ENCODE measurements at regions not wholly inside any gene's neighbourhood (a gene's known extent, or its start where the extent isn't known, plus 50 kb on each side); places are given as distances from the start of the nearest gene placed in this dataset.

- no peaks in the 10 kb centered on the region for H3K4me1 ChIP-seq (ENCODE audit: control insufficient read depth, insufficient read depth, low read length, poor library complexity, severe bottlenecking)
- no peak for DNase-seq
- no peaks in the 10 kb centered on the region for H3K36me3 ChIP-seq (ENCODE audit: control insufficient read depth, insufficient read depth, low read length)
- no peaks in the 10 kb centered on the region for H3K27me3 ChIP-seq (replicated peaks; ENCODE audit: control insufficient read depth, insufficient read depth, low read length, poor library complexity, severe bottlenecking)
- H3K27ac ChIP-seq (ENCODE audit: insufficient read depth, low read length, poor library complexity, severe bottlenecking), result no peak overlapping the region
- no peaks in the 10 kb centered on the region for H3K9me3 ChIP-seq (ENCODE audit: control insufficient read depth, low read length)
- no peak overlapping the region for H3K4me3 ChIP-seq (ENCODE audit: insufficient read depth, low read depth, low read length, poor library complexity, severe bottlenecking)
Measured at GRCh38 chr12:98351089-98351488, 164.3 kb upstream of the TMPO start.

- Histone ChIP-seq H3K27me3 (replicated peaks; ENCODE audit: control insufficient read depth, insufficient read depth, low read length, poor library complexity, severe bottlenecking) (no peaks in the 10 kb centered on the region), H3K9me3 (ENCODE audit: control insufficient read depth, low read length) (no peaks in the 10 kb centered on the region), H3K4me1 (ENCODE audit: control insufficient read depth, insufficient read depth, low read length, poor library complexity, severe bottlenecking) (no peaks in the 10 kb centered on the region), H3K4me3 (ENCODE audit: insufficient read depth, low read depth, low read length, poor library complexity, severe bottlenecking) (no peak overlapping the region), H3K36me3 (ENCODE audit: control insufficient read depth, insufficient read depth, low read length) (no peaks in the 10 kb centered on the region), H3K27ac (ENCODE audit: insufficient read depth, low read length, poor library complexity, severe bottlenecking) (no peak overlapping the region)
- DNase-seq, result no peak
Measured at GRCh38 chr12:98351784-98352183, 163.6 kb upstream of the TMPO start.

GRCh38 chr12:98352218-98352811 lies 163.1 kb upstream of the TMPO start:
- H3K27ac ChIP-seq (ENCODE audit: insufficient read depth, low read length, poor library complexity, severe bottlenecking), result no peak overlapping the region
- no peak overlapping the region for H3K4me3 ChIP-seq (ENCODE audit: insufficient read depth, low read depth, low read length, poor library complexity, severe bottlenecking)
- no peaks in the 10 kb centered on the region for H3K4me1 ChIP-seq (ENCODE audit: control insufficient read depth, insufficient read depth, low read length, poor library complexity, severe bottlenecking)
- no peaks in the 10 kb centered on the region for H3K27me3 ChIP-seq (replicated peaks; ENCODE audit: control insufficient read depth, insufficient read depth, low read length, poor library complexity, severe bottlenecking)
- H3K36me3 ChIP-seq (ENCODE audit: control insufficient read depth, insufficient read depth, low read length), result no peaks in the 10 kb centered on the region
- no peaks in the 10 kb centered on the region for H3K9me3 ChIP-seq (ENCODE audit: control insufficient read depth, low read length)
- DNase-seq, result no peak

GRCh38 chr12:98352835-98353234 lies 162.6 kb upstream of the TMPO start:
- Histone ChIP-seq H3K4me3 (ENCODE audit: insufficient read depth, low read depth, low read length, poor library complexity, severe bottlenecking) (no peak overlapping the region), H3K36me3 (ENCODE audit: control insufficient read depth, insufficient read depth, low read length) (no peaks in the 10 kb centered on the region), H3K9me3 (ENCODE audit: control insufficient read depth, low read length) (no peaks in the 10 kb centered on the region), H3K27me3 (replicated peaks; ENCODE audit: control insufficient read depth, insufficient read depth, low read length, poor library complexity, severe bottlenecking) (no peaks in the 10 kb centered on the region), H3K27ac (ENCODE audit: insufficient read depth, low read length, poor library complexity, severe bottlenecking) (no peak overlapping the region), H3K4me1 (ENCODE audit: control insufficient read depth, insufficient read depth, low read length, poor library complexity, severe bottlenecking) (no peaks in the 10 kb centered on the region)
- no peak for DNase-seq

- H3K4me3 ChIP-seq (ENCODE audit: insufficient read depth, low read depth, low read length, poor library complexity, severe bottlenecking), result no peak overlapping the region
Measured at GRCh38 chr12:98354520-98355035, 160.8 kb upstream of the TMPO start.

GRCh38 chr12:98355322-98355721 lies 160.1 kb upstream of the TMPO start:
- Histone ChIP-seq H3K4me3 (ENCODE audit: insufficient read depth, low read depth, low read length, poor library complexity, severe bottlenecking) (no peak overlapping the region), H3K9me3 (ENCODE audit: control insufficient read depth, low read length) (no peaks in the 10 kb centered on the region), H3K36me3 (ENCODE audit: control insufficient read depth, insufficient read depth, low read length) (no peaks in the 10 kb centered on the region), H3K4me1 (ENCODE audit: control insufficient read depth, insufficient read depth, low read length, poor library complexity, severe bottlenecking) (no peaks in the 10 kb centered on the region), H3K27ac (ENCODE audit: insufficient read depth, low read length, poor library complexity, severe bottlenecking) (no peak overlapping the region), H3K27me3 (replicated peaks; ENCODE audit: control insufficient read depth, insufficient read depth, low read length, poor library complexity, severe bottlenecking) (no peaks in the 10 kb centered on the region)
- no peak for DNase-seq

More at GRCh38 chr12:98354520-98355035, 160.8 kb upstream of the TMPO start:
- H3K9me3 ChIP-seq (ENCODE audit: control insufficient read depth, low read length), result no peaks in the 10 kb centered on the region
- no peaks in the 10 kb centered on the region for H3K27me3 ChIP-seq (replicated peaks; ENCODE audit: control insufficient read depth, insufficient read depth, low read length, poor library complexity, severe bottlenecking)
- H3K27ac ChIP-seq (ENCODE audit: insufficient read depth, low read length, poor library complexity, severe bottlenecking), result no peak overlapping the region
- H3K4me1 ChIP-seq (ENCODE audit: control insufficient read depth, insufficient read depth, low read length, poor library complexity, severe bottlenecking), result no peaks in the 10 kb centered on the region
- no peaks in the 10 kb centered on the region for H3K36me3 ChIP-seq (ENCODE audit: control insufficient read depth, insufficient read depth, low read length)
- no peak for DNase-seq

GRCh38 chr12:98355933-98356332 lies 159.5 kb upstream of the TMPO start:
- H3K9me3 ChIP-seq (ENCODE audit: control insufficient read depth, low read length), result no peaks in the 10 kb centered on the region
- no peaks in the 10 kb centered on the region for H3K27me3 ChIP-seq (replicated peaks; ENCODE audit: control insufficient read depth, insufficient read depth, low read length, poor library complexity, severe bottlenecking)
- no peaks in the 10 kb centered on the region for H3K36me3 ChIP-seq (ENCODE audit: control insufficient read depth, insufficient read depth, low read length)
- H3K27ac ChIP-seq (ENCODE audit: insufficient read depth, low read length, poor library complexity, severe bottlenecking), result no peak overlapping the region
- DNase-seq, result no peak
- H3K4me1 ChIP-seq (ENCODE audit: control insufficient read depth, insufficient read depth, low read length, poor library complexity, severe bottlenecking), result no peaks in the 10 kb centered on the region
- H3K4me3 ChIP-seq (ENCODE audit: insufficient read depth, low read depth, low read length, poor library complexity, severe bottlenecking), result no peak overlapping the region

- DNase-seq, result no peak
- H3K9me3 ChIP-seq (ENCODE audit: control insufficient read depth, low read length), result no peaks in the 10 kb centered on the region
Measured at GRCh38 chr12:98358144-98358543, 157.2 kb upstream of the TMPO start.

GRCh38 chr12:98359856-98360255 lies 155.5 kb upstream of the TMPO start:
- no peaks in the 10 kb centered on the region for H3K36me3 ChIP-seq (ENCODE audit: control insufficient read depth, insufficient read depth, low read length)
- H3K27ac ChIP-seq (ENCODE audit: insufficient read depth, low read length, poor library complexity, severe bottlenecking), result no peak overlapping the region
- no peaks in the 10 kb centered on the region for H3K4me1 ChIP-seq (ENCODE audit: control insufficient read depth, insufficient read depth, low read length, poor library complexity, severe bottlenecking)
- no peak overlapping the region for H3K4me3 ChIP-seq (ENCODE audit: insufficient read depth, low read depth, low read length, poor library complexity, severe bottlenecking)
- DNase-seq, result no peak
- H3K9me3 ChIP-seq (ENCODE audit: control insufficient read depth, low read length), result no peaks in the 10 kb centered on the region
- H3K27me3 ChIP-seq (replicated peaks; ENCODE audit: control insufficient read depth, insufficient read depth, low read length, poor library complexity, severe bottlenecking), result no peaks in the 10 kb centered on the region

More at GRCh38 chr12:98358144-98358543, 157.2 kb upstream of the TMPO start:
- H3K36me3 ChIP-seq (ENCODE audit: control insufficient read depth, insufficient read depth, low read length), result no peaks in the 10 kb centered on the region
- H3K27ac ChIP-seq (ENCODE audit: insufficient read depth, low read length, poor library complexity, severe bottlenecking), result no peak overlapping the region
- H3K4me1 ChIP-seq (ENCODE audit: control insufficient read depth, insufficient read depth, low read length, poor library complexity, severe bottlenecking), result no peaks in the 10 kb centered on the region
- no peaks in the 10 kb centered on the region for H3K27me3 ChIP-seq (replicated peaks; ENCODE audit: control insufficient read depth, insufficient read depth, low read length, poor library complexity, severe bottlenecking)
- no peak overlapping the region for H3K4me3 ChIP-seq (ENCODE audit: insufficient read depth, low read depth, low read length, poor library complexity, severe bottlenecking)

GRCh38 chr12:98360401-98360800 lies 155.0 kb upstream of the TMPO start:
- Histone ChIP-seq H3K4me1 (ENCODE audit: control insufficient read depth, insufficient read depth, low read length, poor library complexity, severe bottlenecking) (no peaks in the 10 kb centered on the region), H3K27me3 (replicated peaks; ENCODE audit: control insufficient read depth, insufficient read depth, low read length, poor library complexity, severe bottlenecking) (no peaks in the 10 kb centered on the region), H3K36me3 (ENCODE audit: control insufficient read depth, insufficient read depth, low read length) (no peaks in the 10 kb centered on the region), H3K27ac (ENCODE audit: insufficient read depth, low read length, poor library complexity, severe bottlenecking) (no peak overlapping the region), H3K9me3 (ENCODE audit: control insufficient read depth, low read length) (no peaks in the 10 kb centered on the region), H3K4me3 (ENCODE audit: insufficient read depth, low read depth, low read length, poor library complexity, severe bottlenecking) (no peak overlapping the region)
- no peak for DNase-seq

Measured in effector memory CD4-positive, alpha-beta T cell (primary cell).